ENCODE measurements at regions not wholly inside any gene's neighbourhood (a gene's known extent, or its start where the extent isn't known, plus 50 kb on each side); places are given as distances from the start of the nearest gene placed in this dataset.

DNA sequence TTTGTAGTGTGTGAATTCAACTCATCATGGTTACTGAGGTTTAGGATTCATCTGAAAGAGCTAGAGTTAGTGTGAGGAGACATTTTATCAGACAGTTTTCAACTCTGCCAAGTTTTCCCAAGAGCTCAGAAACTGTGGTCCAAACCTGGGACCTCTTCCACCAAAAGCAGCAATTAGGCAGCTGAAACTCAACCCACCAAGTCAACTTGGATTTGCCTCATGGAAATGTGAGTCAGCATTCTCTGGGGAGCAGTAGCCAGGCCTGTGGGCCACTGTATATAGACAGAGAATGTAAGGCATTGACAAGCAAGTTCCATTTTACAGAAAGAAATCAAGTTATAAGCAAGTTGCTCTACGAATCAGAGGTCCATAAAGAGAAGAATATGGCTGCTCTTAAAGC is 178.8 kb upstream of the HDDC2 start:
- Histone ChIP-seq H2AK5ac (ENCODE audit: insufficient read length, low read length) (no peak overlapping the region), H3K79me2 (ENCODE audit: insufficient read depth, low read length) (no peaks in the 10 kb centered on the region), H3K4me2 (ENCODE audit: insufficient read depth, insufficient read length, low read length) (no peak overlapping the region), H3K27me3 (ENCODE audit: insufficient read depth, low read length) (no peaks in the 10 kb centered on the region), H3K18ac (ENCODE audit: insufficient read length, low read depth, low read length) (no peak overlapping the region), H3K9me3 (ENCODE audit: control insufficient read depth, low read depth, low read length) (no peaks in the 10 kb centered on the region), H2BK120ac (ENCODE audit: low read depth, low read length, poor library complexity, severe bottlenecking) (no peak overlapping the region), H3K23me2 (ENCODE audit: insufficient read length, low read depth, low read length, poor library complexity, severe bottlenecking) (no peaks in the 10 kb centered on the region), H4K5ac (ENCODE audit: insufficient read length, low read depth, low read length) (no peak overlapping the region), H4K91ac (ENCODE audit: insufficient read length, low read depth, low read length) (no peak overlapping the region), H2BK12ac (ENCODE audit: insufficient read length, low read depth, low read length) (no peak overlapping the region), H2BK15ac (ENCODE audit: low read depth, low read length) (no peak overlapping the region), H3K79me1 (ENCODE audit: insufficient read depth, low read depth, low read length, poor library complexity, severe bottlenecking) (no peaks in the 10 kb centered on the region), H3K27ac (ENCODE audit: insufficient read length, low read depth, low read length) (no peak overlapping the region), H3K23ac (ENCODE audit: insufficient read length, low read depth, low read length) (no peak overlapping the region), H3T11ph (ENCODE audit: low read length) (no peak overlapping the region), H3K9ac (ENCODE audit: extremely low read depth, insufficient read length, low read length) (no peak overlapping the region), H4K8ac (replicated peaks; ENCODE audit: insufficient read length, low read depth, low read length) (no peak overlapping the region), H2BK20ac (ENCODE audit: low read depth, low read length, poor library complexity, severe bottlenecking) (no peak overlapping the region), H3K4ac (ENCODE audit: low read depth, low read length) (no peak overlapping the region), H2AFZ (ENCODE audit: low read length) (no peak overlapping the region), H2BK5ac (ENCODE audit: insufficient read length, low read length) (no peak overlapping the region), H3K14ac (ENCODE audit: insufficient read depth, low read length) (no peak overlapping the region), H4K20me1 (ENCODE audit: control insufficient read depth, insufficient read depth, insufficient read length) (no peaks in the 10 kb centered on the region), H3K4me1 (ENCODE audit: insufficient read depth, low read length) (no peaks in the 10 kb centered on the region), H3K56ac (ENCODE audit: insufficient read length, low read depth, low read length) (no peak overlapping the region)
- no peak for DNase-seq
- no peaks in the 10 kb centered on the region for H3K9me3 Mint-ChIP-seq
- H3K4me3 Mint-ChIP-seq, result no peak overlapping the region
- H3K4me1 Mint-ChIP-seq, result peaks cover 6 to 8% of the 10 kb centered on the region in 2 experiments; a peak in 3 of 4 replicates
- TF ChIP-seq, protein P1, sequence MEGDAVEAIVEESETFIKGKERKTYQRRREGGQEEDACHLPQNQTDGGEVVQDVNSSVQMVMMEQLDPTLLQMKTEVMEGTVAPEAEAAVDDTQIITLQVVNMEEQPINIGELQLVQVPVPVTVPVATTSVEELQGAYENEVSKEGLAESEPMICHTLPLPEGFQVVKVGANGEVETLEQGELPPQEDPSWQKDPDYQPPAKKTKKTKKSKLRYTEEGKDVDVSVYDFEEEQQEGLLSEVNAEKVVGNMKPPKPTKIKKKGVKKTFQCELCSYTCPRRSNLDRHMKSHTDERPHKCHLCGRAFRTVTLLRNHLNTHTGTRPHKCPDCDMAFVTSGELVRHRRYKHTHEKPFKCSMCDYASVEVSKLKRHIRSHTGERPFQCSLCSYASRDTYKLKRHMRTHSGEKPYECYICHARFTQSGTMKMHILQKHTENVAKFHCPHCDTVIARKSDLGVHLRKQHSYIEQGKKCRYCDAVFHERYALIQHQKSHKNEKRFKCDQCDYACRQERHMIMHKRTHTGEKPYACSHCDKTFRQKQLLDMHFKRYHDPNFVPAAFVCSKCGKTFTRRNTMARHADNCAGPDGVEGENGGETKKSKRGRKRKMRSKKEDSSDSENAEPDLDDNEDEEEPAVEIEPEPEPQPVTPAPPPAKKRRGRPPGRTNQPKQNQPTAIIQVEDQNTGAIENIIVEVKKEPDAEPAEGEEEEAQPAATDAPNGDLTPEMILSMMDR (conservative IDR thresholded peaks at IDR 0.05), result no peak
- no peak overlapping the region for H3K27ac Mint-ChIP-seq
- no peaks in the 10 kb centered on the region; the same call in 1 of the 2 replicates for H3K27me3 Mint-ChIP-seq (ENCODE audit: low read depth)
- WGBS (ENCODE audit: extremely low coverage, insufficient read length, low lambda C conversion rate), result no CpG with 5 or more reads among the region's 1 CpG
- H3K36me3 Mint-ChIP-seq (ENCODE audit: insufficient read depth in 1 of 3, low read depth in 3 of 3), result no peaks in the 10 kb centered on the region; a peak in 1 of 7 replicates
